ENCODE measurements at regions not wholly inside any gene's neighbourhood (a gene's known extent, or its start where the extent isn't known, plus 50 kb on each side); places are given as distances from the start of the nearest gene placed in this dataset.

DNA sequence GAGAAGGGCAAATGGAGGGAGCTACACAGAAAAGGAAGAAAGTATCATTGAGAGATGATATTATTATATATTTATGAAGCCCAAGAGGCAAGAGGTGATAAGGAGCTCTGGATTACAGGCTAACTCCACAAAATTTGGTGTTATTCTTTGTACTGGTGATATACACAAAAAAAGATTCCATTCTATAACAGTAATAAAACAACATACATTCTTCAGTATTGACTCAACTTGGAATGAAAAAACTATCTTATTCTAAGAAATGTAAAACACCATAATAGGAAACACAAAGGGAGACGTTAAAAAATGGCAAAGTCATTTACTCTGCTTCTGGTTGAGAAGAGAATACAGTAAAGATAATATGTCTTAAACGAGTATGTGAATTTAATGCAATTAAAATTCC, 99.4 kb downstream of the TEX35 start:
- H3K36me3 ChIP-seq (ENCODE audit: insufficient read depth, low read length): no peaks in the 10 kb centered on the region
- H2AFZ ChIP-seq (ENCODE audit: low read length): no peak overlapping the region
- peaks cover 80% of the 10 kb centered on the region for H3K4me1 ChIP-seq (ENCODE audit: insufficient read depth, low read length, severe bottlenecking)
- peaks cover 12% of the 10 kb centered on the region; the same call in 1 of the 2 replicates for H3F3A ChIP-seq (ENCODE audit: insufficient read depth, low read length)
- no peak overlapping the region for H3K4me2 ChIP-seq (ENCODE audit: low read length)
- H3K27ac ChIP-seq (ENCODE audit: low read depth, low read length, poor library complexity, severe bottlenecking): peak overlapping the region; percentile 97
- no peaks in the 10 kb centered on the region for H3K27me3 ChIP-seq (ENCODE audit: insufficient read depth, low read length)
- peak overlapping the region; percentile 30 for H3K9ac ChIP-seq (ENCODE audit: low read length)
- no peaks in the 10 kb centered on the region for H3K79me2 ChIP-seq (ENCODE audit: insufficient read depth, low read length)
- H4K20me1 ChIP-seq (ENCODE audit: insufficient read depth, low read length): no peaks in the 10 kb centered on the region
- H3K9me3 ChIP-seq (ENCODE audit: low read length): no peaks in the 10 kb centered on the region
- TF ChIP-seq, protein P1, sequence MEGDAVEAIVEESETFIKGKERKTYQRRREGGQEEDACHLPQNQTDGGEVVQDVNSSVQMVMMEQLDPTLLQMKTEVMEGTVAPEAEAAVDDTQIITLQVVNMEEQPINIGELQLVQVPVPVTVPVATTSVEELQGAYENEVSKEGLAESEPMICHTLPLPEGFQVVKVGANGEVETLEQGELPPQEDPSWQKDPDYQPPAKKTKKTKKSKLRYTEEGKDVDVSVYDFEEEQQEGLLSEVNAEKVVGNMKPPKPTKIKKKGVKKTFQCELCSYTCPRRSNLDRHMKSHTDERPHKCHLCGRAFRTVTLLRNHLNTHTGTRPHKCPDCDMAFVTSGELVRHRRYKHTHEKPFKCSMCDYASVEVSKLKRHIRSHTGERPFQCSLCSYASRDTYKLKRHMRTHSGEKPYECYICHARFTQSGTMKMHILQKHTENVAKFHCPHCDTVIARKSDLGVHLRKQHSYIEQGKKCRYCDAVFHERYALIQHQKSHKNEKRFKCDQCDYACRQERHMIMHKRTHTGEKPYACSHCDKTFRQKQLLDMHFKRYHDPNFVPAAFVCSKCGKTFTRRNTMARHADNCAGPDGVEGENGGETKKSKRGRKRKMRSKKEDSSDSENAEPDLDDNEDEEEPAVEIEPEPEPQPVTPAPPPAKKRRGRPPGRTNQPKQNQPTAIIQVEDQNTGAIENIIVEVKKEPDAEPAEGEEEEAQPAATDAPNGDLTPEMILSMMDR (IDR thresholded peaks at IDR 0.05; ENCODE audit: low read length): no peak
- TF ChIP-seq EZH2 (IDR thresholded peaks at IDR 0.05; ENCODE audit: borderline replicate concordance, low read length): no peak
- H3K4me3 ChIP-seq (ENCODE audit: low read depth, low read length, poor library complexity, severe bottlenecking): no peak overlapping the region
- no peaks in the 10 kb centered on the region for H3K9me2 ChIP-seq (ENCODE audit: low read depth, low read length)

DNA sequence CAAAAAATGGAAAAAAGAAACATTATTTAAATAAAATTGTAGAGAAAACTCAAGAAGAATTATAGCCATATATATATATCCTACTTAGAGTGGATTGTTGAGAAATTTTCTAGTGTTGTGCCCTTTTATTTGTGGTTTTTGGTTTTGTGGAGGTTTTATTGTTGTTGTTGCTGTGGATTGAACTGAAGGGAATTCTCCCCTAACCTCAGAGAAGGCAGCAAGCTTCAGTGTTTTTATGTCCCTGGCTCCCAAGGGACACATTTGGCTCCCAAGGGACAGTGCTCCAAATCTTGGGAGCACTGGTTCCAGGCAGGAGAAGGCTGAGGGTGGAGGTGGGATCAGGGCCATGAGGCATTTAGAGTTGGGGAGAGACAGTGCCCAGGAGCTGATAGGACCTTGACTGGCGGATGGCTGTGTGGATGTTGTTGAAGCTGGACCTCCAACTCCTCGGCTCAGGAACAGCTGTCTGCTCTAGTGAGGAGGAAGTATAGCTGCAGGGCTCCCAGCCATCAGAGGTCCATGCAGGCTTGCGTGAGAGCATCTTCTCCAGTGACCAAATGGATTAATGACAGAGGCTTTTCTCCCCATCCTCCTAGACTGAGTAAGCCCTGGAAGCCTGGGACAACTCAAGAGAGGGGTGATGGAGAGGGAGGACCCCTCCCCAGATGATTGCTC, 100.5 kb downstream of the TEX35 start:
- Histone ChIP-seq H3K4me3 (ENCODE audit: low read depth, low read length, poor library complexity, severe bottlenecking) (no peak overlapping the region), H3K36me3 (ENCODE audit: insufficient read depth, low read length) (no peaks in the 10 kb centered on the region; the same call in 1 of the 2 replicates), H3K9ac (ENCODE audit: low read length) (peak overlapping the region; percentile 24; the same call in 1 of the 2 replicates), H3K4me2 (ENCODE audit: low read length) (peak overlapping the region; percentile 3; the same call in 1 of the 2 replicates), H3F3A (ENCODE audit: insufficient read depth, low read length) (peaks cover 6% of the 10 kb centered on the region; the same call in 1 of the 2 replicates), H3K9me3 (ENCODE audit: low read length) (no peaks in the 10 kb centered on the region), H4K20me1 (ENCODE audit: insufficient read depth, low read length) (no peaks in the 10 kb centered on the region), H3K9me2 (ENCODE audit: low read depth, low read length) (no peaks in the 10 kb centered on the region), H3K27me3 (ENCODE audit: insufficient read depth, low read length) (no peaks in the 10 kb centered on the region), H3K27ac (ENCODE audit: low read depth, low read length, poor library complexity, severe bottlenecking) (peak overlapping the region; percentile 97), H2AFZ (ENCODE audit: low read length) (no peak overlapping the region), H3K79me2 (ENCODE audit: insufficient read depth, low read length) (no peaks in the 10 kb centered on the region), H3K4me1 (ENCODE audit: insufficient read depth, low read length, severe bottlenecking) (peaks cover 69% of the 10 kb centered on the region)
- TF ChIP-seq, protein P1 (IDR thresholded peaks at IDR 0.05; ENCODE audit: low read length): no peak
- no peak for TF ChIP-seq EZH2 (IDR thresholded peaks at IDR 0.05; ENCODE audit: borderline replicate concordance, low read length)

DNA sequence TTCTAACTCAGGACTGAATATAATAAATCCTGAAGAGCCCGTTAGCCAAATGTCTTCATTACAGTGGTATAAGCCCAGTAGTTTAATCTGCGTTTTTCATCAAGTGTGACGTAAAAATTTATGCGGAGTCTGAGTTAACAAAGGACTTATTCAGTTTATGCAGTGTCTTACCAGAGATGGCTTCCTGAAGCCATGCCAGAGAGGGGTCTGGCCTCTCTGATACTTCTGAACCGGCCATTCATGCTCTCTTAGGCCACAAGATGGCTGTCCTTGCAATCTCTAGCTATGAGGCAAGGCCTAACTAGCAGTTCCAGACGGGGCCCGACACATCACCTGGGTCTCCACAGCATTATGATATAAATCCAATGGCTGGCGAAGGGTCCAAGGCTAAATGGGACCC, 101.4 kb downstream of the TEX35 start:
- H3K4me1 ChIP-seq (ENCODE audit: insufficient read depth, low read length, severe bottlenecking): peaks cover 67% of the 10 kb centered on the region
- no peaks in the 10 kb centered on the region for H3K9me3 ChIP-seq (ENCODE audit: low read length)
- TF ChIP-seq EZH2 (IDR thresholded peaks at IDR 0.05; ENCODE audit: borderline replicate concordance, low read length): no peak
- TF ChIP-seq, protein P1 (IDR thresholded peaks at IDR 0.05; ENCODE audit: low read length): peak; percentile 36
- no peaks in the 10 kb centered on the region; the same call in 1 of the 2 replicates for H3K36me3 ChIP-seq (ENCODE audit: insufficient read depth, low read length)
- no peak overlapping the region; the same call in 1 of the 2 replicates for H3K9ac ChIP-seq (ENCODE audit: low read length)
- no peak overlapping the region for H3K4me2 ChIP-seq (ENCODE audit: low read length)
- no peaks in the 10 kb centered on the region for H4K20me1 ChIP-seq (ENCODE audit: insufficient read depth, low read length)
- H3K27ac ChIP-seq (ENCODE audit: low read depth, low read length, poor library complexity, severe bottlenecking): peak overlapping the region; percentile 97
- no peak overlapping the region for H3K4me3 ChIP-seq (ENCODE audit: low read depth, low read length, poor library complexity, severe bottlenecking)
- H3K79me2 ChIP-seq (ENCODE audit: insufficient read depth, low read length): no peaks in the 10 kb centered on the region
- H3K27me3 ChIP-seq (ENCODE audit: insufficient read depth, low read length): no peaks in the 10 kb centered on the region
- no peaks in the 10 kb centered on the region for H3K9me2 ChIP-seq (ENCODE audit: low read depth, low read length)
- H2AFZ ChIP-seq (ENCODE audit: low read length): no peak overlapping the region
- H3F3A ChIP-seq (ENCODE audit: insufficient read depth, low read length): peaks cover under 1% of the 10 kb centered on the region; the same call in 1 of the 2 replicates
